HepG2 (cell line): ENCODE measurements at regions not wholly inside any gene's neighbourhood (a gene's known extent, or its start where the extent isn't known, plus 50 kb on each side); places are given as distances from the start of the nearest gene placed in this dataset.

Source experiments
- ATAC-seq: fragments of 200-7000 bp; cut with Tn5 transposase; 3 replicates; pipeline ENCODE4 v1.9.1; 2020; ENCODE audit warnings: mild to moderate bottlenecking, moderate library complexity
- BruUV-seq: library from RNA; stranded (reverse); fragments of 400-500 nt; replicated peaks from 2 replicates; lab custom pipeline; 2021; lab: Mats Ljungman, UMichigan
- CTCF ChIA-PET: fragments of 300-600 bp; formaldehyde crosslinking; extraction: SDS; loops from one replicate; lab custom pipeline; 2021; ENCODE audit warnings: low total read pairs, inconsistent platforms, low intra/inter-chr PET ratio; lab: Yijun Ruan, JAX
- POLR2A ChIA-PET: fragments of 350-600 bp; sonication (Branson Sonifier 250); formaldehyde crosslinking; loops from one replicate; lab custom pipeline; 2020; ENCODE audit warnings: antibody characterized with exemption, inconsistent platforms; lab: Yijun Ruan, JAX
- DNase-seq: peaks from one replicate; pipeline ENCODE4 v3.0.0-alpha.2; 2015; ENCODE audit warnings: low spot score
- FAIRE-seq: peaks from 3 replicates; lab custom pipeline; 2011; peaks lifted over from hg19 to GRCh38; lab: Jason Lieb, UNC
- H2AFZ ChIP-seq: one replicate; pipeline ENCODE4 v1.6.1; 2011; ENCODE audit warnings: low read length, inconsistent platforms
- H3K27ac ChIP-seq: fragments of 300-600 bp; 3 replicates; pipeline ENCODE4 v1.8.0; 2011; ENCODE audit warnings: mixed run types, mild to moderate bottlenecking, mixed read lengths, low read length, inconsistent platforms; ENCODE audit not compliant: insufficient read depth; ENCODE audit errors: extremely low read length
- H3K27me3 ChIP-seq, 2 experiments: fragments of 200-600 bp in 1 of 2; 2 replicates in 1 of 2; 3 replicates in 1 of 2; pipeline versions ENCODE4 v1.6.0 to v1.8.0; 2011; ENCODE audit warnings: low read length in 2 of 2, mild to moderate bottlenecking in 2 of 2, moderate library complexity in 2 of 2, inconsistent platforms in 1 of 2; ENCODE audit not compliant: insufficient read depth in 2 of 2, control insufficient read depth in 1 of 2
- H3K36me3 ChIP-seq, 2 experiments: fragments of 200-600 bp in 1 of 2; replicated peaks in 1 of 2; 2 replicates in 1 of 2; 3 replicates in 1 of 2; pipeline versions ENCODE4 v1.5.1 to v1.8.0; 2011; ENCODE audit warnings: low read length in 2 of 2, inconsistent platforms in 1 of 2; ENCODE audit not compliant: insufficient read depth in 2 of 2, control insufficient read depth in 1 of 2
- H3K4me1 ChIP-seq: 2 replicates; pipeline ENCODE4 v1.5.1; 2012; ENCODE audit warnings: low read length, inconsistent platforms; ENCODE audit not compliant: insufficient read depth
- H3K4me2 ChIP-seq: 2 replicates; pipeline ENCODE4 v1.6.0; 2011; ENCODE audit warnings: low read depth, low read length, inconsistent platforms
- H3K4me3 ChIP-seq, 3 experiments: fragments of 200-600 bp in 1 of 3; sonication (generic), shearing (Covaris generic) in 1 of 3; replicated peaks in 1 of 3; 2 replicates each; pipeline ENCODE4 v1.5.1; 2011 to 2016; ENCODE audit warnings: low read length in 3 of 3, inconsistent platforms in 2 of 3, low read depth in 2 of 3, mild to moderate bottlenecking in 2 of 3, control low read depth in 1 of 3, mixed read lengths in 1 of 3; ENCODE audit not compliant: insufficient read depth in 1 of 3
- H3K79me2 ChIP-seq: one replicate; pipeline ENCODE4 v1.6.1; 2011; ENCODE audit warnings: low read length, inconsistent platforms; ENCODE audit not compliant: insufficient read depth
- H3K9ac ChIP-seq: 2 replicates; pipeline ENCODE4 v1.6.0; 2011; ENCODE audit warnings: mild to moderate bottlenecking, low read depth, low read length, inconsistent platforms; ENCODE audit not compliant: insufficient read depth
- H3K9me3 ChIP-seq: 2 replicates; pipeline ENCODE4 v1.5.1; 2012; ENCODE audit warnings: mild to moderate bottlenecking, low read length
- H4K20me1 ChIP-seq: 2 replicates; pipeline ENCODE4 v1.6.0; 2011; ENCODE audit warnings: inconsistent platforms, mild to moderate bottlenecking, low read length, moderate library complexity; ENCODE audit not compliant: insufficient read depth
- GATA4 ChIP-seq: sonication (generic); IDR thresholded peaks from 2 replicates; pipeline ENCODE4 v1.6.1; 2016; ENCODE audit warnings: antibody characterized with exemption, low read depth, borderline replicate concordance
- PHF8 ChIP-seq: sonication (generic); formaldehyde crosslinking; IDR thresholded peaks from 2 replicates; pipeline ENCODE4 v1.5.0; 2020; ENCODE audit warnings: missing genetic modification reagents
- PITX1 ChIP-seq: sonication (generic); formaldehyde crosslinking; IDR thresholded peaks from 2 replicates; pipeline ENCODE4 v1.5.1; 2020; ENCODE audit warnings: mild to moderate bottlenecking, missing genetic modification reagents
- RNF2 ChIP-seq: fragments of 450-650 bp; conservative IDR thresholded peaks from 2 replicates; pipeline ENCODE4 v1.6.1; 2016; ENCODE audit warnings: low read depth
- STAT5B ChIP-seq: sonication (generic); formaldehyde crosslinking; IDR thresholded peaks from 2 replicates; pipeline ENCODE4 v1.4.0; 2020; ENCODE audit warnings: missing genetic modification reagents
- SUZ12 ChIP-seq: fragments of 150-350 bp; IDR thresholded peaks from 2 replicates; pipeline ENCODE4 v1.6.1; 2014; ENCODE audit warnings: low read depth, low read length
- ZBTB1 ChIP-seq: sonication (generic); formaldehyde crosslinking; IDR thresholded peaks from 2 replicates; pipeline ENCODE4 v1.4.0; 2020; ENCODE audit warnings: missing genetic modification reagents, borderline replicate concordance
- ZFX ChIP-seq: sonication (generic); formaldehyde crosslinking; IDR thresholded peaks from 2 replicates; pipeline ENCODE4 v1.4.0; 2020; ENCODE audit warnings: mild to moderate bottlenecking, low read depth, missing genetic modification reagents, moderate library complexity
- ZNF224 ChIP-seq: sonication (generic); formaldehyde crosslinking; IDR thresholded peaks from 2 replicates; pipeline ENCODE4 v1.5.0; 2020; ENCODE audit warnings: mild to moderate bottlenecking, missing genetic modification reagents
- ZNF260 ChIP-seq: sonication (generic); formaldehyde crosslinking; IDR thresholded peaks from 2 replicates; pipeline ENCODE4 v1.4.0; 2020; ENCODE audit warnings: missing genetic modification reagents, low read depth, mild to moderate bottlenecking, borderline replicate concordance
- ZNF501 ChIP-seq: sonication (generic); formaldehyde crosslinking; IDR thresholded peaks from 2 replicates; pipeline ENCODE4 v1.5.1; 2020; ENCODE audit warnings: mild to moderate bottlenecking, moderate library complexity, missing genetic modification reagents
- WGBS: methylation state at CpG from one replicate; pipeline ENCODE4 v1.1.6; 2017; ENCODE audit warnings: low lambda C conversion rate; 5-methylcytosine and 5-hydroxymethylcytosine counted together
- in situ Hi-C: cut with HindIII; loops from 2 replicates; pipeline ENCODE4 v1.10.0; 2017; ENCODE audit warnings: low pct_unique_long_range_greater_than_20kb; ENCODE audit not compliant: extremely low pct_ligation_motif_present
- intact Hi-C: fragments of 100-400 bp; cut with micrococcal nuclease; formaldehyde crosslinking; loops from one replicate; pipeline ENCODE4 v1.10.0; 2022; ENCODE audit not compliant: unreplicated experiment
- TF ChIP-seq, protein P1 (sequence below): sonication (generic); formaldehyde crosslinking; IDR thresholded peaks from 2 replicates; pipeline ENCODE4 v1.5.0; 2020; ENCODE audit warnings: missing genetic modification reagents
- TF ChIP-seq, protein P2 (sequence below): IDR thresholded peaks from 2 replicates; pipeline ENCODE4 v1.6.1; 2016; ENCODE audit warnings: mild to moderate bottlenecking, missing biosample characterization, missing genetic modification reagents
- TF ChIP-seq, protein P3 (sequence below): sonication (generic); formaldehyde crosslinking; IDR thresholded peaks from 2 replicates; pipeline ENCODE4 v1.8.1; 2023; ENCODE audit warnings: mild to moderate bottlenecking, missing genetic modification reagents

DNA sequence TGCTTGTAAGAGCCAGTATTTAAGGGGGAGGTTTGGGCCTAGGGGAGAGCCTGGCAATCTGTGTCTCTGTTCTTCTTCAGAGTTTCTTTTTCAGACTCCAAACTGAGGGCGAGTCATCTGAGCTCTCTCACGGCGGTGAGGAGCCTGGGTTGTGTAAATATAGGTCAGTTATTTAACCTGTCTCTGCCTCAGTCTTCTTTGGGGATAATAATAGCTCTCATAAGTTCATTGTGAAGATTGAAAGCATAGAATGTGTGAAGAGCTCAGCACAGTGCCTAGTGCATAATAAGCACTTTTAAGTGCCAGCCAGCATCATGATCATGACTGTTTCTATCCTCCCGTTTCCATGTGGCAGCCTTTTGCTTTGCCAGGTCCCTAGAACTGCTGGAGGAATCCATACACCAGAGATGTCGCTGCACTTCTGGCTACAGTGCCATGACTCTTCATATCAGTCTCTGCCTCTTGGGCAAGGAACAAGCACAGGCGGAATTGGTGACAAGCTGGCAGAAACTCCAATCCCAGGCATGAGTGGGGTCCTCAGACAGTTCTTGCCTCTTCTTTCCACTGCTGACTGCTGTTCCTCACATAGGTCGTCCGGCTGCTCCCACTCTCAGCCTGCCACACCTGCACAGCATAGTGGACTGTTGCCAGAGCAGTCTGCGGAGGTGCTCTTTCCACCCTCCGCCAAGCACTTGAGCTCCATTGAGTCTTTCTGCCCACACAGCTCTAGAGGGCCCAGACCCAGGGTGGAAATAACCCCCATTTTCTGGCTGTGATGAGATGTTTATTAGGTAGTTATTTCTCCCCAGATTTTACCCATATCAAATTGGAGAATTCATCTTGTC is 103.7 kb upstream of the MAML3 start:
- no peak for DNase-seq
- no peaks in the 10 kb centered on the region for H3K9me3 ChIP-seq
- no peak for FAIRE-seq
- no peaks in the 10 kb centered on the region for H3K36me3 ChIP-seq
- H4K20me1 ChIP-seq = no peaks in the 10 kb centered on the region
- H3K4me2 ChIP-seq = no peak overlapping the region
- TF ChIP-seq RNF2 = no peak
- TF ChIP-seq ZNF260 = no peak
- no peak for TF ChIP-seq STAT5B (CRISPR knock-in tag)
- no peak for TF ChIP-seq GATA4
- no peak for TF ChIP-seq PHF8 (CRISPR knock-in tag)
- TF ChIP-seq PITX1 = no peak
- TF ChIP-seq ZFX (CRISPR knock-in tag) = no peak
- TF ChIP-seq, protein P1, sequence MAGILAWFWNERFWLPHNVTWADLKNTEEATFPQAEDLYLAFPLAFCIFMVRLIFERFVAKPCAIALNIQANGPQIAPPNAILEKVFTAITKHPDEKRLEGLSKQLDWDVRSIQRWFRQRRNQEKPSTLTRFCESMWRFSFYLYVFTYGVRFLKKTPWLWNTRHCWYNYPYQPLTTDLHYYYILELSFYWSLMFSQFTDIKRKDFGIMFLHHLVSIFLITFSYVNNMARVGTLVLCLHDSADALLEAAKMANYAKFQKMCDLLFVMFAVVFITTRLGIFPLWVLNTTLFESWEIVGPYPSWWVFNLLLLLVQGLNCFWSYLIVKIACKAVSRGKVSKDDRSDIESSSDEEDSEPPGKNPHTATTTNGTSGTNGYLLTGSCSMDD (CRISPR knock-in tag) = no peak
- TF ChIP-seq ZNF224 (CRISPR knock-in tag) = no peak
- TF ChIP-seq SUZ12 = no peak
- no peak for TF ChIP-seq ZBTB1 (CRISPR knock-in tag)
- TF ChIP-seq ZNF501 (CRISPR knock-in tag) = no peak
- TF ChIP-seq, protein P2, sequence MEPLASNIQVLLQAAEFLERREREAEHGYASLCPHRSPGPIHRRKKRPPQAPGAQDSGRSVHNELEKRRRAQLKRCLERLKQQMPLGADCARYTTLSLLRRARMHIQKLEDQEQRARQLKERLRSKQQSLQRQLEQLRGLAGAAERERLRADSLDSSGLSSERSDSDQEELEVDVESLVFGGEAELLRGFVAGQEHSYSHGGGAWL (CRISPR knock-in tag) = no peak
- TF ChIP-seq, protein P3, sequence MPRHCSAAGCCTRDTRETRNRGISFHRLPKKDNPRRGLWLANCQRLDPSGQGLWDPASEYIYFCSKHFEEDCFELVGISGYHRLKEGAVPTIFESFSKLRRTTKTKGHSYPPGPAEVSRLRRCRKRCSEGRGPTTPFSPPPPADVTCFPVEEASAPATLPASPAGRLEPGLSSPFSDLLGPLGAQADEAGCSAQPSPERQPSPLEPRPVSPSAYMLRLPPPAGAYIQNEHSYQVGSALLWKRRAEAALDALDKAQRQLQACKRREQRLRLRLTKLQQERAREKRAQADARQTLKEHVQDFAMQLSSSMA (CRISPR knock-in tag) = no peak
- TF ChIP-seq, all 625 proteins: peak for 0
- Histone ChIP-seq H3K4me1 (peaks cover 43% of the 10 kb centered on the region), H3K79me2 (no peaks in the 10 kb centered on the region), H3K9ac (no peak overlapping the region), H3K27ac (no peak overlapping the region), H3K4me3 (no peak overlapping the region), H3K27me3 (peaks cover 0 to 2% of the 10 kb centered on the region in 2 experiments; a peak in 1 of 5 replicates), H2AFZ (no peak overlapping the region)
- BruUV-seq = no TSS peak
- ChIA-PET POLR2A (no interaction called here), CTCF (no interaction called here)
- 34% methylated on average over 7 of the region's 10 CpGs for WGBS
- in situ Hi-C loops = no loop called here
- intact Hi-C loops = no loop called here
- ATAC-seq = no peak
